Skeletal muscle tissue (tissue), 3 donors: ENCODE measurements at regions not wholly inside any gene's neighbourhood (a gene's known extent, or its start where the extent isn't known, plus 50 kb on each side); places are given as distances from the start of the nearest gene placed in this dataset.

Source experiments
- H3K27ac ChIP-seq: one replicate; pipeline ENCODE4 v1.7.0; 2013; ENCODE audit warnings: mild to moderate bottlenecking, low read depth, low read length, inconsistent platforms
- H3K27me3 ChIP-seq, 3 donors: one replicate each; pipeline ENCODE4 v1.7.0; 2013; ENCODE audit warnings: low read length in 3 of 3; ENCODE audit not compliant: control insufficient read depth in 3 of 3, insufficient read depth in 3 of 3
- H3K36me3 ChIP-seq, 3 donors: one replicate each; pipeline ENCODE4 v1.7.0; 2013; ENCODE audit warnings: low read length in 3 of 3; ENCODE audit not compliant: control insufficient read depth in 3 of 3, insufficient read depth in 3 of 3
- H3K4me1 ChIP-seq, 3 donors: one replicate each; pipeline ENCODE4 v1.7.0; 2013; ENCODE audit warnings: low read length in 3 of 3, mild to moderate bottlenecking in 3 of 3; ENCODE audit not compliant: control insufficient read depth in 3 of 3, insufficient read depth in 3 of 3
- H3K4me3 ChIP-seq, 3 donors: one replicate each; pipeline ENCODE4 v1.7.0; 2013; ENCODE audit warnings: low read length in 3 of 3
- H3K9ac ChIP-seq, 3 donors: one replicate each; pipeline ENCODE4 v1.7.0; 2013; ENCODE audit warnings: low read length in 3 of 3, mild to moderate bottlenecking in 3 of 3, moderate library complexity in 2 of 3, low read depth in 1 of 3
- H3K9me3 ChIP-seq, 3 donors: one replicate each; pipeline ENCODE4 v1.7.0; 2013; ENCODE audit warnings: low read length in 3 of 3; ENCODE audit not compliant: control insufficient read depth in 3 of 3
- donor health status: Osteomylitis.

DNA sequence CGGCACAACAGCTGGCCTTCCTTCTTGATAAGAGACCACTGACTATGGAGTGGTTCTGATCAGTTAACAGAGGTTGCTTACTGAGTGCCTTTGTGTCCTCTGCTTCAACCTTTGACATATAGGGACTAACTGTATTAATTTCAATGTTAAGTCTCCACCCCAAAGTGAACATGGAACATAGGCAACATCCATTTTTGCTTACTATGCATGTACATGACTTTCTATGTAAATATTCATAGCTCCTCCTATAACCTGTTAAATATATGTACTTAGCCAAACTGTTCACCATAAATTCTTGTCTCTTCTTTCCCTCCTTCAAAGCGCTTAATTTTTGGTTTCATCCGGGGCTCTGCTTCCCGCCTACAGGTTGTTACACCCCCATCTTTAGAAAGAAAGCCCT is 334.8 kb downstream of the EPM2A start:
- Histone ChIP-seq H3K27me3 (no peaks in the 10 kb centered on the region), H3K9me3 (no peaks in the 10 kb centered on the region), H3K4me3 (no peak overlapping the region), H3K4me1 (no peaks in the 10 kb centered on the region), H3K9ac (no peak overlapping the region), H3K27ac (no peak overlapping the region), H3K36me3 (no peaks in the 10 kb centered on the region)

DNA sequence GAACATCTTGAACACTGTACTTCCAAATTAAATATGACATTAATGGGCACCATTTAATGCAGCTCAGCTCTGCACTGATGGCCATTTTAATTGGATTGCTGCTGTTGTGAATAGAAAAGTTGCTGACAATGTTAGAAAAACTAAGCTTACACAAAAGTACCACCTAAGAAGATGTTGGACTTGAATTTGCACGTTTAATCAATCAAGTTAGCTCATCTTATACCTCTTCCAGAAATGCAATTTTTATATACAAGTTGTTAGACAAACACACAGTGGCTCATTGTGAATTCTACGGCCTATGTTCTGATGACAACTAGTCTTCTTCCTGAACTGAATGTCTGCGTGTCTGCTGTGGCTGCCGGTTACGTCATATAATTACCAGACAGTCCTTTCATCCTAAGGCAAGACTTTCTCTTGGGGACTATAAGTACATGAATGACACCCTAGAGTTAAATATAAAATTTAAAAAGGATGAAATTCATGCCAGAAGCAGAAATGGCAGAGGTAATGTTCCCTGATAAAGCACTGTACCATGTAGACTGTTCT is 330.2 kb downstream of the EPM2A start:
- H3K36me3 ChIP-seq: no peaks in the 10 kb centered on the region
- no peak overlapping the region for H3K9ac ChIP-seq
- H3K9me3 ChIP-seq: no peaks in the 10 kb centered on the region
- H3K27ac ChIP-seq: no peak overlapping the region
- no peaks in the 10 kb centered on the region for H3K4me1 ChIP-seq
- H3K27me3 ChIP-seq: no peaks in the 10 kb centered on the region
- H3K4me3 ChIP-seq: no peak overlapping the region

DNA sequence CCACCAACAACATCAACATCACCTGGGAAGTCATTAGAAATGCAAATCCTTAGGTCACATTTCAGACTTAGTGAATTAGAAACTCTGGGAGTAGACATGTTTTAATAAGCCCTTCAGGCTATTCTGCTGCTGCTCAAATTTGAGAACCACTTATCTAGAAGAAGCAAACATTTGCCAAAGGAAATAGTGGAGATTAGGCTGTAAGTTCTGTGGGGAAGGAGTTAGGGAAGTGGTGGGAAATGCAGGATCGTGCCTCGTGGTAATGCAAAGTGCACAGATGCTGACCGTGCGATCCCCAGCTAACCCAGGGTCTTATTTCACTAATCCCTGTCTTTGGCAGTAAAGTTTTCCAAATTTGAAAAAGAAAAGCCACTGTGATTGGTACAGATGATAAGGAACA is 328.5 kb downstream of the EPM2A start:
- H3K9ac ChIP-seq: no peak overlapping the region
- no peaks in the 10 kb centered on the region for H3K36me3 ChIP-seq
- H3K9me3 ChIP-seq: no peaks in the 10 kb centered on the region
- no peaks in the 10 kb centered on the region for H3K4me1 ChIP-seq
- no peak overlapping the region for H3K4me3 ChIP-seq
- no peaks in the 10 kb centered on the region for H3K27me3 ChIP-seq
- H3K27ac ChIP-seq: no peak overlapping the region

DNA sequence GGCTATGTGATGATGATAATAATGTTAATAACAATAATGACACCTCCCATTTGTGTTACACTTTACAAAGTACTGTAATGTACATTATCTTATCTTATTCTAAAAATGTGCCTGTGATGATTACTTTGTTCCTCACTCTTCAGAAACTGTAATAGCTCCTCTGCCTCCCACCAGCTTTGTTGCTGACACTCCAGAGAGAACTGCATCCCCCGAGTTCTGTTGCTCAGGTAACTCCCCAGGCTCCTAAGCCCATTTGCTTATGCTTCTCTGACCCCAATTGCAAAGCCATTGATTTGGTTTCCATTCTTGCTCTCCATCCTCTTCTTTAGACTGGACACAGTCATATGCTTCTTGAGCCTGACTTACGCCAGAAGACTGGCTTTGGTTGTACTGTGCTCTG is 319.7 kb downstream of the EPM2A start:
- H3K27me3 ChIP-seq: no peaks in the 10 kb centered on the region

DNA sequence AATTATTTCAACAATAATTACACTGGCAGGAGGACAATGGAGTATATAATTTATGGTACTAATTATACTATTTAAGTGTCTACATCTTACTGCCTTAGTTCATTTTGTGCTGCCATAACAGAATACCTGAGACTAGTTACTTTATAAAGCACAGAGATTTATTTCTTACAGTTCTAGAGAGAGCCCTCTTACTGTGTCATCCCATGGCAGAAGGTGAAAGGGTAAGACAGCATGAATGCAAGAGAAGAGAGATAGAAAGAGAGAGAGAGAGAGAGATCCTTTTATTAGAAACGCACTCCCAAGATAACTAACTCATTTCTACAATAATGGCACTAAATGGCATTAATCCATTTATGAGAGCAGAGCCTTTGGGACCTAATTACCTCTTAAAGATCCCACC is 314.7 kb downstream of the EPM2A start:
- no peak overlapping the region for H3K9ac ChIP-seq
- H3K27ac ChIP-seq: no peak overlapping the region
- H3K4me3 ChIP-seq: no peak overlapping the region

More for the DNA sequence above, 319.7 kb downstream of the EPM2A start:
- no peaks in the 10 kb centered on the region for H3K9me3 ChIP-seq
- no peaks in the 10 kb centered on the region for H3K4me1 ChIP-seq
- H3K4me3 ChIP-seq: no peak overlapping the region
- H3K9ac ChIP-seq: no peak overlapping the region
- no peak overlapping the region for H3K27ac ChIP-seq
- H3K36me3 ChIP-seq: no peaks in the 10 kb centered on the region

GRCh38 chr6:145423936-145424335 is 311.4 kb downstream of the EPM2A start:
- H3K4me1 ChIP-seq: no peaks in the 10 kb centered on the region
- no peaks in the 10 kb centered on the region for H3K27me3 ChIP-seq
- no peak overlapping the region for H3K27ac ChIP-seq
- no peak overlapping the region for H3K9ac ChIP-seq
- no peak overlapping the region for H3K4me3 ChIP-seq
- no peaks in the 10 kb centered on the region for H3K36me3 ChIP-seq
- H3K9me3 ChIP-seq: no peaks in the 10 kb centered on the region

More for the DNA sequence above, 314.7 kb downstream of the EPM2A start:
- Histone ChIP-seq H3K4me1 (no peaks in the 10 kb centered on the region), H3K36me3 (no peaks in the 10 kb centered on the region), H3K27me3 (no peaks in the 10 kb centered on the region), H3K9me3 (no peaks in the 10 kb centered on the region)

GRCh38 chr6:145427232-145427631 is 308.1 kb downstream of the EPM2A start:
- no peak overlapping the region for H3K27ac ChIP-seq
- no peaks in the 10 kb centered on the region for H3K4me1 ChIP-seq
- H3K9ac ChIP-seq: no peak overlapping the region
- H3K36me3 ChIP-seq: no peaks in the 10 kb centered on the region
- H3K4me3 ChIP-seq: no peak overlapping the region
- no peaks in the 10 kb centered on the region for H3K9me3 ChIP-seq
- H3K27me3 ChIP-seq: no peaks in the 10 kb centered on the region

DNA sequence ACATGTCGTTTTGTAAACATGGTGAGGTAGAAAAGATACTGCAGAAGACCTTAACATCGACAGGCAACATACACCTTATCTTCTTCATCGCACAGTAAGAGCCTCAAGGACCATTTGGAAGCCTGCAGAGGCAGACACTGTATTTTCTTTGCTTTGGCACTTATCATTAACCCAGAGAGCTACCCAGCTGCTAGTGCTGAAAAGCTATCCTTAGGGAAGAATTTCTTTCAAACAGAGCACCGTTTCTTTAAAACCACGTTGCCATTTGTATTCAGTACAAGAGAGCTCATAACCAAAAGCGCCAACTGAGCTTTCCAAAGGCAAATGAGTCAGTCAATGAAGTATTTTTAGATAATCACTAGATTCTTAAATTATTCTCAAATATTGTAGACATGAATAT is 306.6 kb downstream of the EPM2A start:
- Histone ChIP-seq H3K36me3 (no peaks in the 10 kb centered on the region), H3K4me1 (no peaks in the 10 kb centered on the region), H3K27ac (no peak overlapping the region), H3K9me3 (no peaks in the 10 kb centered on the region), H3K9ac (no peak overlapping the region), H3K27me3 (no peaks in the 10 kb centered on the region), H3K4me3 (no peak overlapping the region)

DNA sequence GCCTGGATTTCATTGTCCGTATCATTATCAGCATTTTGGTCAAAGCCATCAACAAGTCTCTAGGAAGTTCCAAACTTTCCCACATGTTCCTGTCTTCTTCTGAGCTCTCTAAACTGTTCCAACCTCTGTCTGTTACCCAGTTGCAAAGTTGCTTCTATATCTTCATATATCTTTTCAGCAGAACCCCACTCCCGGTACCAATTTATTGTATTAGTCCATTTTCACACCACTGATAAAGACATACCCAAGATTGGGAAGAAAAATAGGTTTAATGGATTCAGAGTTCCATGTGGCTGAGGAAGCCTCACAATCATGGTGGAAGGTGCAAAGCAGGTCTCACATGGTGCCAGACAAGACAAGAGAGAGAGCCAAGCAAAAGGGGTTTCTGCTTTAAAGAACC is 293.2 kb downstream of the EPM2A start:
- H3K9me3 ChIP-seq: peaks cover 2 to 21% (median 5%) of the 10 kb centered on the region in 3 donors
- H3K4me3 ChIP-seq: no peak overlapping the region
- no peaks in the 10 kb centered on the region for H3K27me3 ChIP-seq
- H3K9ac ChIP-seq: no peak overlapping the region
- no peaks in the 10 kb centered on the region for H3K36me3 ChIP-seq
- no peaks in the 10 kb centered on the region for H3K4me1 ChIP-seq
- no peak overlapping the region for H3K27ac ChIP-seq

GRCh38 chr6:145445674-145446073 is 289.6 kb downstream of the EPM2A start:
- H3K4me1 ChIP-seq: no peaks in the 10 kb centered on the region
- no peak overlapping the region for H3K4me3 ChIP-seq
- H3K9ac ChIP-seq: no peak overlapping the region
- no peak overlapping the region for H3K27ac ChIP-seq
- peaks cover 2 to 21% (median 5%) of the 10 kb centered on the region in 3 donors for H3K9me3 ChIP-seq
- H3K36me3 ChIP-seq: no peaks in the 10 kb centered on the region
- no peaks in the 10 kb centered on the region for H3K27me3 ChIP-seq

DNA sequence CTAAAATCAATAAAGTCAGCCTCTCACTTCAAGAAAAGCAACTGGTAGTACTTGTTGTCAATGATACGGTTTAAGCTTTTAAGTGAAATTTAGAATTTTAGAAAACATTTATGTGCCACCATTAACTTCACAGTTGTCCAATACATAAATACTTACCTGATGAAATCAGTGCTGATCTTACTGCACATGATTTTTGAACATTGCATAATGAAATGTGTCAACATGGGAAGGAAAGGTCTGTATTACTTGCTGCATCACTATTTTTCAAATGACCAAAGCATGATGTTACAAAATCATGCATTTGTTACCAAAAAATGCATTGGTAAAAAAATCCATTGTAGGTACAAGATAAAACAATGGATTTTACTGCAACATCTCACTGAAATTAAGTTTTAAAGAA is 284.3 kb downstream of the EPM2A start:
- Histone ChIP-seq H3K27ac (no peak overlapping the region), H3K4me3 (no peak overlapping the region), H3K27me3 (no peaks in the 10 kb centered on the region), H3K9ac (no peak overlapping the region), H3K9me3 (peaks cover 0 to 6% (median 0%) of the 10 kb centered on the region in 3 donors), H3K36me3 (no peaks in the 10 kb centered on the region), H3K4me1 (no peaks in the 10 kb centered on the region)
